ENCODE measurements at regions not wholly inside any gene's neighbourhood (a gene's known extent, or its start where the extent isn't known, plus 50 kb on each side); places are given as distances from the start of the nearest gene placed in this dataset.

GRCh38 chr16:80404847-80405246, 135.9 kb upstream of the DYNLRB2 start:
- Histone ChIP-seq H3K27ac (no peak overlapping the region), H3K36me3 (no peaks in the 10 kb centered on the region), H3K9me3 (ENCODE audit: low read depth) (no peaks in the 10 kb centered on the region), H3K27me3 (peaks cover 72% of the 10 kb centered on the region), H3K4me1 (ENCODE audit: low read depth) (no peaks in the 10 kb centered on the region), H3K4me3 (no peak overlapping the region)
- no peak for TF ChIP-seq CTCF (IDR thresholded peaks at IDR 0.05; ENCODE audit: low read depth, low read length)
- no peak for DNase-seq (ENCODE audit: low read depth in 1 of 2, low spot score in 1 of 2)

- Histone ChIP-seq H3K4me1 (ENCODE audit: low read depth) (no peaks in the 10 kb centered on the region), H3K27ac (no peak overlapping the region), H3K9me3 (ENCODE audit: low read depth) (no peaks in the 10 kb centered on the region), H3K4me3 (no peak overlapping the region), H3K36me3 (no peaks in the 10 kb centered on the region), H3K27me3 (peaks cover 75% of the 10 kb centered on the region)
- DNase-seq (ENCODE audit: low read depth in 1 of 2, low spot score in 1 of 2) = no peak
- no peak for TF ChIP-seq CTCF (IDR thresholded peaks at IDR 0.05; ENCODE audit: low read depth, low read length)
These were observed 136.9 kb upstream of the DYNLRB2 start for GRCh38 chr16:80403894-80404293.

GRCh38 chr16:80390871-80391489, 149.8 kb upstream of the DYNLRB2 start:
- Histone ChIP-seq H3K36me3 (no peaks in the 10 kb centered on the region), H3K27me3 (peaks cover 12% of the 10 kb centered on the region), H3K27ac (no peak overlapping the region), H3K9me3 (ENCODE audit: low read depth) (no peaks in the 10 kb centered on the region), H3K4me1 (ENCODE audit: low read depth) (no peaks in the 10 kb centered on the region), H3K4me3 (no peak overlapping the region)
- no peak for DNase-seq (ENCODE audit: low read depth in 1 of 2, low spot score in 1 of 2)
- no peak for TF ChIP-seq CTCF (IDR thresholded peaks at IDR 0.05; ENCODE audit: low read depth, low read length)

- no peak for TF ChIP-seq CTCF (IDR thresholded peaks at IDR 0.05; ENCODE audit: low read depth, low read length)
- Histone ChIP-seq H3K27me3 (peaks cover 13% of the 10 kb centered on the region), H3K4me3 (no peak overlapping the region), H3K36me3 (no peaks in the 10 kb centered on the region), H3K27ac (no peak overlapping the region), H3K9me3 (ENCODE audit: low read depth) (no peaks in the 10 kb centered on the region), H3K4me1 (ENCODE audit: low read depth) (no peaks in the 10 kb centered on the region)
- no peak for DNase-seq (ENCODE audit: low read depth in 1 of 2, low spot score in 1 of 2)
These were observed 150.7 kb upstream of the DYNLRB2 start for GRCh38 chr16:80390046-80390445.

- Histone ChIP-seq H3K36me3 (no peaks in the 10 kb centered on the region), H3K27me3 (peaks cover 13% of the 10 kb centered on the region), H3K27ac (no peak overlapping the region), H3K9me3 (ENCODE audit: low read depth) (no peaks in the 10 kb centered on the region), H3K4me1 (ENCODE audit: low read depth) (no peaks in the 10 kb centered on the region), H3K4me3 (no peak overlapping the region)
- no peak for DNase-seq (ENCODE audit: low read depth in 1 of 2, low spot score in 1 of 2)
- TF ChIP-seq CTCF (IDR thresholded peaks at IDR 0.05; ENCODE audit: low read depth, low read length) = no peak
These were observed 151.5 kb upstream of the DYNLRB2 start for GRCh38 chr16:80389338-80389737.
